ENCODE measurements at regions not wholly inside any gene's neighbourhood (a gene's known extent, or its start where the extent isn't known, plus 50 kb on each side); places are given as distances from the start of the nearest gene placed in this dataset.
"Not testable (repeated sequence)": the region's sequence is repeated elsewhere in the genome, so short reads cannot be mapped to it uniquely, and the experiment has no call there.

GRCh38 chr9:108259917-108260675, 595.7 kb downstream of the ACTL7B start:
- no peaks in the 10 kb centered on the region for H3K36me3 ChIP-seq (ENCODE audit: insufficient read depth, insufficient read length, low read length)
- no peaks in the 10 kb centered on the region for H3K27me3 ChIP-seq (ENCODE audit: insufficient read depth, insufficient read length)
- H3K9ac ChIP-seq (ENCODE audit: insufficient read length, low read depth) = no peak overlapping the region
- H3K4me3 ChIP-seq (ENCODE audit: insufficient read length, low read depth) = no peak overlapping the region
- no peaks in the 10 kb centered on the region for H3K4me1 ChIP-seq (ENCODE audit: insufficient read depth, insufficient read length)
- H3K9me3 ChIP-seq (ENCODE audit: insufficient read depth, low read length) = no peaks in the 10 kb centered on the region; the same call in 1 of the 2 replicates
- no peak for TF ChIP-seq SUZ12 (IDR thresholded peaks at IDR 0.05; ENCODE audit: extremely low read depth, insufficient read depth, insufficient read length)
- no peak for TF ChIP-seq YY1 (IDR thresholded peaks at IDR 0.05; ENCODE audit: insufficient read depth, insufficient read length)
- TF ChIP-seq ZNF274 (IDR thresholded peaks at IDR 0.05; ENCODE audit: low read depth, low read length) = no peak
- no peak for DNase-seq (ENCODE audit: low read depth, low spot score)

- no peak for DNase-seq (ENCODE audit: low read depth, low spot score)
- H3K9ac ChIP-seq (ENCODE audit: insufficient read length, low read depth) = no peak overlapping the region
- TF ChIP-seq SUZ12 (IDR thresholded peaks at IDR 0.05; ENCODE audit: extremely low read depth, insufficient read depth, insufficient read length) (no peak), YY1 (IDR thresholded peaks at IDR 0.05; ENCODE audit: insufficient read depth, insufficient read length) (no peak), ZNF274 (IDR thresholded peaks at IDR 0.05; ENCODE audit: low read depth, low read length) (no peak)
- H3K4me1 ChIP-seq (ENCODE audit: insufficient read depth, insufficient read length) = no peaks in the 10 kb centered on the region
- H3K36me3 ChIP-seq (ENCODE audit: insufficient read depth, insufficient read length, low read length) = no peaks in the 10 kb centered on the region
- H3K9me3 ChIP-seq (ENCODE audit: insufficient read depth, low read length) = no peaks in the 10 kb centered on the region; the same call in 1 of the 2 replicates
- H3K4me3 ChIP-seq (ENCODE audit: insufficient read length, low read depth) = no peak overlapping the region
- H3K27me3 ChIP-seq (ENCODE audit: insufficient read depth, insufficient read length) = no peaks in the 10 kb centered on the region
Measured at GRCh38 chr9:108258640-108259039, 597.1 kb downstream of the ACTL7B start.

GRCh38 chr9:108257382-108257781, 598.4 kb downstream of the ACTL7B start:
- H3K9ac ChIP-seq (ENCODE audit: insufficient read length, low read depth) = no peak overlapping the region
- DNase-seq (ENCODE audit: low read depth, low spot score) = no peak
- no peaks in the 10 kb centered on the region for H3K36me3 ChIP-seq (ENCODE audit: insufficient read depth, insufficient read length, low read length)
- TF ChIP-seq SUZ12 (IDR thresholded peaks at IDR 0.05; ENCODE audit: extremely low read depth, insufficient read depth, insufficient read length) = no peak
- TF ChIP-seq ZNF274 (IDR thresholded peaks at IDR 0.05; ENCODE audit: low read depth, low read length) = no peak
- TF ChIP-seq YY1 (IDR thresholded peaks at IDR 0.05; ENCODE audit: insufficient read depth, insufficient read length) = no peak
- H3K27me3 ChIP-seq (ENCODE audit: insufficient read depth, insufficient read length) = no peaks in the 10 kb centered on the region
- H3K9me3 ChIP-seq (ENCODE audit: insufficient read depth, low read length) = no peaks in the 10 kb centered on the region
- H3K4me3 ChIP-seq (ENCODE audit: insufficient read length, low read depth) = no peak overlapping the region
- H3K4me1 ChIP-seq (ENCODE audit: insufficient read depth, insufficient read length) = no peaks in the 10 kb centered on the region

- Histone ChIP-seq H3K9ac (ENCODE audit: insufficient read length, low read depth) (no peak overlapping the region), H3K36me3 (ENCODE audit: insufficient read depth, insufficient read length, low read length) (no peaks in the 10 kb centered on the region), H3K4me1 (ENCODE audit: insufficient read depth, insufficient read length) (no peaks in the 10 kb centered on the region), H3K4me3 (ENCODE audit: insufficient read length, low read depth) (no peak overlapping the region), H3K27me3 (ENCODE audit: insufficient read depth, insufficient read length) (no peaks in the 10 kb centered on the region), H3K9me3 (ENCODE audit: insufficient read depth, low read length) (no peaks in the 10 kb centered on the region)
- TF ChIP-seq SUZ12 (IDR thresholded peaks at IDR 0.05; ENCODE audit: extremely low read depth, insufficient read depth, insufficient read length) (no peak), YY1 (IDR thresholded peaks at IDR 0.05; ENCODE audit: insufficient read depth, insufficient read length) (no peak), ZNF274 (IDR thresholded peaks at IDR 0.05; ENCODE audit: low read depth, low read length) (no peak)
- no peak for DNase-seq (ENCODE audit: low read depth, low spot score)
Measured at GRCh38 chr9:108254236-108254635, 601.5 kb downstream of the ACTL7B start.

- not testable (repeated sequence) for H3K9ac ChIP-seq (ENCODE audit: insufficient read length, low read depth); H3K4me3 ChIP-seq (ENCODE audit: insufficient read length, low read depth); H3K27me3 ChIP-seq (ENCODE audit: insufficient read depth, insufficient read length); H3K4me1 ChIP-seq (ENCODE audit: insufficient read depth, insufficient read length); DNase-seq (ENCODE audit: low read depth, low spot score); H3K9me3 ChIP-seq (ENCODE audit: insufficient read depth, low read length); H3K36me3 ChIP-seq (ENCODE audit: insufficient read depth, insufficient read length, low read length)
Measured at GRCh38 chr9:108247391-108247790, 608.4 kb downstream of the ACTL7B start.

- H3K4me3 ChIP-seq (ENCODE audit: insufficient read length, low read depth) = no peak overlapping the region
- no peak for DNase-seq (ENCODE audit: low read depth, low spot score)
- no peak for TF ChIP-seq ZNF274 (IDR thresholded peaks at IDR 0.05; ENCODE audit: low read depth, low read length)
- TF ChIP-seq SUZ12 (IDR thresholded peaks at IDR 0.05; ENCODE audit: extremely low read depth, insufficient read depth, insufficient read length) = no peak
- TF ChIP-seq YY1 (IDR thresholded peaks at IDR 0.05; ENCODE audit: insufficient read depth, insufficient read length) = no peak
Measured at GRCh38 chr9:108245901-108246300, 609.9 kb downstream of the ACTL7B start.

GRCh38 chr9:108245331-108245730, 610.5 kb downstream of the ACTL7B start:
- TF ChIP-seq SUZ12 (IDR thresholded peaks at IDR 0.05; ENCODE audit: extremely low read depth, insufficient read depth, insufficient read length) = no peak
- TF ChIP-seq ZNF274 (IDR thresholded peaks at IDR 0.05; ENCODE audit: low read depth, low read length) = no peak
- TF ChIP-seq YY1 (IDR thresholded peaks at IDR 0.05; ENCODE audit: insufficient read depth, insufficient read length) = no peak
- H3K9me3 ChIP-seq (ENCODE audit: insufficient read depth, low read length) = no peaks in the 10 kb centered on the region
- DNase-seq (ENCODE audit: low read depth, low spot score) = no peak

More at GRCh38 chr9:108245901-108246300, 609.9 kb downstream of the ACTL7B start:
- H3K36me3 ChIP-seq (ENCODE audit: insufficient read depth, insufficient read length, low read length) = no peaks in the 10 kb centered on the region
- H3K27me3 ChIP-seq (ENCODE audit: insufficient read depth, insufficient read length) = no peaks in the 10 kb centered on the region
- H3K9ac ChIP-seq (ENCODE audit: insufficient read length, low read depth) = no peak overlapping the region
- H3K4me1 ChIP-seq (ENCODE audit: insufficient read depth, insufficient read length) = no peaks in the 10 kb centered on the region
- no peaks in the 10 kb centered on the region for H3K9me3 ChIP-seq (ENCODE audit: insufficient read depth, low read length)

More at GRCh38 chr9:108245331-108245730, 610.5 kb downstream of the ACTL7B start:
- H3K4me3 ChIP-seq (ENCODE audit: insufficient read length, low read depth) = no peak overlapping the region
- no peaks in the 10 kb centered on the region for H3K27me3 ChIP-seq (ENCODE audit: insufficient read depth, insufficient read length)
- H3K4me1 ChIP-seq (ENCODE audit: insufficient read depth, insufficient read length) = no peaks in the 10 kb centered on the region
- H3K9ac ChIP-seq (ENCODE audit: insufficient read length, low read depth) = no peak overlapping the region
- H3K36me3 ChIP-seq (ENCODE audit: insufficient read depth, insufficient read length, low read length) = no peaks in the 10 kb centered on the region

Measured in NT2/D1 (cell line).